Gastroesophageal sphincter (tissue), 3 donors: ENCODE measurements at regions not wholly inside any gene's neighbourhood (a gene's known extent, or its start where the extent isn't known, plus 50 kb on each side); places are given as distances from the start of the nearest gene placed in this dataset.

Source experiments
- CTCF ChIP-seq, 4 experiments: fragments of 200-600 bp in 2 of 4; fragments of 450-650 bp in 2 of 4; sonication (generic) in 1 of 4; IDR thresholded peaks; one replicate each; pipeline ENCODE4 v1.5.1; 2017 to 2019; ENCODE audit warnings: antibody characterized with exemption in 4 of 4, mild to moderate bottlenecking in 2 of 4, moderate library complexity in 2 of 4
- EP300 ChIP-seq: sonication (generic); formaldehyde crosslinking; IDR thresholded peaks from one replicate; pipeline ENCODE4 v1.6.1; 2017; ENCODE audit warnings: antibody characterized with exemption, mild to moderate bottlenecking
- POLR2A ChIP-seq, 2 donors: fragments of 450-650 bp; IDR thresholded peaks; one replicate each; pipeline ENCODE4 v1.6.1; 2017; ENCODE audit warnings: antibody characterized with exemption in 2 of 2, mild to moderate bottlenecking in 2 of 2, moderate library complexity in 1 of 2
- POLR2AphosphoS5 ChIP-seq: sonication (generic); formaldehyde crosslinking; IDR thresholded peaks from one replicate; pipeline ENCODE4 v1.6.1; 2017; ENCODE audit warnings: antibody characterized with exemption

- no peak for TF ChIP-seq POLR2AphosphoS5
- no peak for TF ChIP-seq CTCF (IDR thresholded peaks at IDR 0.05)
- TF ChIP-seq POLR2A (IDR thresholded peaks at IDR 0.05): no peak
- no peak for TF ChIP-seq EP300
These were observed 72.0 kb downstream of the SPRY1 start for GRCh38 chr4:123468479-123469031.
